Activated CD8-positive, alpha-beta T cell treated with anti-CD3 and anti-CD28 coated beads for 36 hours (primary cell): ENCODE measurements at regions not wholly inside any gene's neighbourhood (a gene's known extent, or its start where the extent isn't known, plus 50 kb on each side); places are given as distances from the start of the nearest gene placed in this dataset.
"Not testable (repeated sequence)": the region's sequence is repeated elsewhere in the genome, so short reads cannot be mapped to it uniquely, and the experiment has no call there.

Experiments
- ATAC-seq: fragments of 200-7000 bp; cut with Tn5 transposase; one replicate; pipeline ENCODE4 v1.10.0; 2021; ENCODE audit warnings: mild to moderate bottlenecking, moderate library complexity
- CTCF ChIA-PET: fragments of 350-600 bp; sonication (Branson Sonifier 250); formaldehyde crosslinking; loops from one replicate; lab custom pipeline; 2021; ENCODE audit warnings: antibody characterized with exemption; lab: Charles Lee
- POLR2A ChIA-PET: fragments of 350-600 bp; sonication (Branson Sonifier 250); formaldehyde crosslinking; loops from one replicate; lab custom pipeline; 2021; ENCODE audit warnings: antibody characterized with exemption; lab: Charles Lee
- DNase-seq: peaks from one replicate; pipeline ENCODE4 v3.0.0-alpha.2; 2020
- H3K27ac Mint-ChIP-seq: one replicate; pipeline ENCODE4 v1.8.0; 2021; ENCODE audit warnings: mild to moderate bottlenecking, mixed read lengths
- H3K27me3 Mint-ChIP-seq: one replicate; pipeline ENCODE4 v1.8.0; 2021; ENCODE audit warnings: mixed read lengths
- H3K36me3 Mint-ChIP-seq: one replicate; pipeline ENCODE4 v1.8.0; 2021; ENCODE audit warnings: low read depth, mixed read lengths
- H3K4me1 Mint-ChIP-seq: one replicate; pipeline ENCODE4 v1.8.0; 2021; ENCODE audit warnings: low read depth, mixed read lengths
- H3K4me3 Mint-ChIP-seq: one replicate; pipeline ENCODE4 v1.8.0; 2021; ENCODE audit warnings: mild to moderate bottlenecking, moderate library complexity, mixed read lengths
- H3K9me3 Mint-ChIP-seq: one replicate; pipeline ENCODE4 v1.8.0; 2021; ENCODE audit warnings: mixed read lengths
- intact Hi-C: fragments of 100-400 bp; cut with micrococcal nuclease; formaldehyde crosslinking; loops from one replicate; pipeline ENCODE4 v1.10.0; 2022
- TF ChIP-seq, protein P1 (sequence below): fragments of 200-600 bp; IDR thresholded peaks from one replicate; pipeline ENCODE4 v1.8.0; 2022; ENCODE audit warnings: antibody characterized with exemption, mild to moderate bottlenecking

DNA sequence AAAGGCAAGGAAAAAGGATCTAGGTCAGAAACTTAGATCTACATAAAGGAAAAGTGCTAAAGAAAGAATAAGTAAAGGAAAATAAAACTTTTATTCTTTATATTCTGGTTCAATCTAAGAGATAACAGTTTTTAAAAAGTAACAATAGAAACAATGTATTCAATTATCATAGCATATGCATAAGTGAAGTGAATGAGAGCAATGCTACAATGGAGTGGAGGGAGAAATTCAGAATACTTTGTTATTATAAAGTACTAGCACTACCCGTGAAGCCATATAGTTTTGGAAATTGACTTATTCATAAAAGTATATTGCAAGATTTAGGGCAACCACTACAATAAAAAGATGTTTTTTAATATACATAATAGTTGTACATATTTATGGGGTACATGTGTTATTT is 586.0 kb upstream of the MDGA2 start:
- Mint-ChIP-seq H3K27me3 (no peaks in the 10 kb centered on the region), H3K4me1 (no peaks in the 10 kb centered on the region), H3K9me3 (peaks cover 2% of the 10 kb centered on the region), H3K4me3 (no peak overlapping the region), H3K27ac (no peak overlapping the region), H3K36me3 (no peaks in the 10 kb centered on the region)
- DNase-seq (no peak), ATAC-seq (no peak)
- TF ChIP-seq, protein P1, sequence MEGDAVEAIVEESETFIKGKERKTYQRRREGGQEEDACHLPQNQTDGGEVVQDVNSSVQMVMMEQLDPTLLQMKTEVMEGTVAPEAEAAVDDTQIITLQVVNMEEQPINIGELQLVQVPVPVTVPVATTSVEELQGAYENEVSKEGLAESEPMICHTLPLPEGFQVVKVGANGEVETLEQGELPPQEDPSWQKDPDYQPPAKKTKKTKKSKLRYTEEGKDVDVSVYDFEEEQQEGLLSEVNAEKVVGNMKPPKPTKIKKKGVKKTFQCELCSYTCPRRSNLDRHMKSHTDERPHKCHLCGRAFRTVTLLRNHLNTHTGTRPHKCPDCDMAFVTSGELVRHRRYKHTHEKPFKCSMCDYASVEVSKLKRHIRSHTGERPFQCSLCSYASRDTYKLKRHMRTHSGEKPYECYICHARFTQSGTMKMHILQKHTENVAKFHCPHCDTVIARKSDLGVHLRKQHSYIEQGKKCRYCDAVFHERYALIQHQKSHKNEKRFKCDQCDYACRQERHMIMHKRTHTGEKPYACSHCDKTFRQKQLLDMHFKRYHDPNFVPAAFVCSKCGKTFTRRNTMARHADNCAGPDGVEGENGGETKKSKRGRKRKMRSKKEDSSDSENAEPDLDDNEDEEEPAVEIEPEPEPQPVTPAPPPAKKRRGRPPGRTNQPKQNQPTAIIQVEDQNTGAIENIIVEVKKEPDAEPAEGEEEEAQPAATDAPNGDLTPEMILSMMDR, result no peak
- intact Hi-C loops, result no loop called here
- CTCF ChIA-PET, result no interaction called here
- POLR2A ChIA-PET, result no interaction called here

DNA sequence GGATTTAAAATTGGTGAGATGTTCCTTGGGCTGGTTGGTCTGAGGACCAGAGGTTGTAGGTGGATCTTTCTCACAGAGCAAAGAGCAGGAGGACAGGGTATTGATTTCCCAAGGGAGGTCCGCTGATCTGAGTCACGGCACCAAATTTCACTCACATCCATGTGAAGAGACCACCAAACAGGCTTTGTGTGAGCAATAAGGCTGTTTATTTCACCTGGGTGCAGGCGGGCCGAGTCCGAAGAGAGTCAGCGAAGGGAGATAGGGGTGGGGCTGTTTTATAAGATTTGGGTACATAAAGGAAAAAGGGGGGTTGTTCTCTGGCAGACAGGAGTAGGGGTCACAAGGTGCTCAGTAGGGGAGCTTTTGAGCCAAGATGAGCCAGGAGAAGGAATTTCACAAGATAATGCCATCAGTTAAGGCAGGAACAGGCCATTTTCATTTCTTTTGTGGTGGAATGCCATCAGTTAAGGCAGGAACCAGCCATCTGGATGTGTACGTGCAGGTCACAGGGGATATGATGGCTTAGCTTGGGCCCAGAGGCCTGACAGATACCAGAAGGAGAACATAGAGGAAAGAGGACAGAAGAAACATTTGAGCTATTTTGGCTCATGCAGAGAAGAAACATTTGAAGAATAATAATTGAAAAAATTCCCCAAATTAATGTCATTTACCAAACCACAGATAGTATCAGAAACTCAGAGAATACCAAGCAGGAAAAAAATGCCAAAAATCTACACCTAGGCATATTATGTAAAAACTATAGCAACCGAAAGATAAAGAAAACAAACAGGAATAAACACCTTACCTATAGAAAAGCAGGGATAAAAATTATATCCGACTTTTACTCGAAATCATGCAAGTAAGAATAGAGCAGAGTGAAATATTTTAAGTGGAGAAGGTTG is 585.2 kb upstream of the MDGA2 start:
- H3K4me3 Mint-ChIP-seq, H3K36me3 Mint-ChIP-seq, H3K9me3 Mint-ChIP-seq, H3K27me3 Mint-ChIP-seq, H3K4me1 Mint-ChIP-seq, ATAC-seq, POLR2A ChIA-PET, CTCF ChIA-PET, H3K27ac Mint-ChIP-seq, DNase-seq, intact Hi-C loops: not testable (repeated sequence)

- CTCF ChIA-PET, H3K4me1 Mint-ChIP-seq, H3K36me3 Mint-ChIP-seq, ATAC-seq, DNase-seq, H3K27me3 Mint-ChIP-seq, POLR2A ChIA-PET, H3K9me3 Mint-ChIP-seq, H3K4me3 Mint-ChIP-seq, intact Hi-C loops, H3K27ac Mint-ChIP-seq: not testable (repeated sequence)
Observed at GRCh38 chr14:48259876-48260275, 584.5 kb upstream of the MDGA2 start.

GRCh38 chr14:48259232-48259631 is 583.8 kb upstream of the MDGA2 start:
- ATAC-seq, H3K9me3 Mint-ChIP-seq, H3K27me3 Mint-ChIP-seq, CTCF ChIA-PET, POLR2A ChIA-PET, intact Hi-C loops, H3K4me1 Mint-ChIP-seq, H3K36me3 Mint-ChIP-seq, H3K27ac Mint-ChIP-seq, DNase-seq, H3K4me3 Mint-ChIP-seq: not testable (repeated sequence)

DNA sequence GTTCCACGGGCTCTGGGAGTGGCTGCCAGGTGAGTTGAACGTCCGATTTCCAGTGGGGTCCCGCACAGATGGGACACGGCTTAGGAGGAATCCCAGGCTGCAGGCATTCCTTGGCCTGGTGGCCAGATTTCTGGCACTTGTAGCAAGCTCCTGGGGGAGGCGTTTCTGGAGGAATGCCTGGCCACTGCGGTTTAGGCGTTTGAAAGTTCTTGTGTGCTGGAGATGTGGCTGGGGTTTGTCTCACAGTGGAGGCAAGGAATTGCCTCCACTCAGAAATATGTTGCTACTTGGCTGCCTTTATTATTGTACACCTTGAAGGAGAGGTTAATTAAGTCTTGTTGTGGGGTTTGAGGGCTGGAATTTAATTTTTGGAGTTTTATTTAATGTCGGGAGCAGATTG is 583.3 kb upstream of the MDGA2 start:
- H3K27me3 Mint-ChIP-seq, intact Hi-C loops, DNase-seq, CTCF ChIA-PET, POLR2A ChIA-PET, H3K9me3 Mint-ChIP-seq, H3K27ac Mint-ChIP-seq, H3K4me1 Mint-ChIP-seq, ATAC-seq, H3K4me3 Mint-ChIP-seq, H3K36me3 Mint-ChIP-seq: not testable (repeated sequence)

GRCh38 chr14:48253020-48253419 is 577.6 kb upstream of the MDGA2 start:
- intact Hi-C loops, result no loop called here

DNA sequence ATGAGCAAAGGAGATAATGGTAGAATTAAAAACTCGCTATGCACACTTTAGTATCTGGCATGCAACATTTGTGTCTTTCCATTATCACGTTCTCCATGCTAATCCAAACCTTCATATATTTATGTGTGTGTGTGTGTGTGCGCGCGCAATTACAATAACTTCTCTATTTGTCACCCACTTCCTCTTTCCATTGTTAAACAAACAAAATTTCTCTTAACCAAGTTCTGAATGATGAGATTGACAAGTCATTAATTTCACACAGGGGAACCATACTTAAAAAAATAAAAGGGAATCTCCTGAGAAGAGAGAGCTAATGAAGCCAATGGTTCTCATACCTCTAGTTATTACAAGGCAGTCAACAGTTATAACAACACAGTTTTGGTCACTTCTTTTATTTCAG is 575.9 kb upstream of the MDGA2 start:
- no peaks in the 10 kb centered on the region for H3K9me3 Mint-ChIP-seq
- DNase-seq (no peak), ATAC-seq (no peak)
- ChIA-PET CTCF (no interaction called here), POLR2A (no interaction called here)
- H3K4me3 Mint-ChIP-seq, result no peak overlapping the region
- no peaks in the 10 kb centered on the region for H3K36me3 Mint-ChIP-seq
- intact Hi-C loops, result no loop called here
- H3K27me3 Mint-ChIP-seq, result no peaks in the 10 kb centered on the region
- TF ChIP-seq, protein P1, result no peak
- H3K27ac Mint-ChIP-seq, result no peak overlapping the region
- H3K4me1 Mint-ChIP-seq, result no peaks in the 10 kb centered on the region

More at GRCh38 chr14:48253020-48253419, 577.6 kb upstream of the MDGA2 start:
- DNase-seq, result no peak
- no peak overlapping the region for H3K4me3 Mint-ChIP-seq
- no peaks in the 10 kb centered on the region for H3K27me3 Mint-ChIP-seq
- no peaks in the 10 kb centered on the region for H3K4me1 Mint-ChIP-seq
- H3K9me3 Mint-ChIP-seq, result no peaks in the 10 kb centered on the region
- TF ChIP-seq, protein P1, result no peak
- ChIA-PET POLR2A (no interaction called here), CTCF (no interaction called here)
- H3K27ac Mint-ChIP-seq, result no peak overlapping the region
- H3K36me3 Mint-ChIP-seq, result no peaks in the 10 kb centered on the region
- ATAC-seq, result no peak
